Neuronal stem cell (in vitro differentiated cells): ENCODE measurements at regions not wholly inside any gene's neighbourhood (a gene's known extent, or its start where the extent isn't known, plus 50 kb on each side); places are given as distances from the start of the nearest gene placed in this dataset.

Experiments used
- DNase-seq: peaks from one replicate; pipeline ENCODE4 v3.0.0-alpha.2; 2013; ENCODE audit warnings: low spot score
- H2AFZ ChIP-seq: one replicate; pipeline ENCODE4 v1.6.1; 2013; ENCODE audit warnings: mild to moderate bottlenecking, low read length, inconsistent platforms
- H2AK5ac ChIP-seq: 2 replicates; pipeline ENCODE4 v1.6.1; 2013; ENCODE audit warnings: low read depth, mild to moderate bottlenecking, inconsistent platforms, low read length, moderate library complexity, mixed read lengths
- H2BK120ac ChIP-seq: 2 replicates; pipeline ENCODE4 v1.6.1; 2013; ENCODE audit warnings: low read depth, mild to moderate bottlenecking, inconsistent platforms, low read length, moderate library complexity, mixed read lengths
- H2BK12ac ChIP-seq: one replicate; pipeline ENCODE4 v1.6.1; 2013; ENCODE audit warnings: low read length, inconsistent platforms
- H2BK15ac ChIP-seq: 2 replicates; pipeline ENCODE4 v1.6.1; 2013; ENCODE audit warnings: mild to moderate bottlenecking, low read length, inconsistent platforms, mixed read lengths
- H2BK5ac ChIP-seq: one replicate; pipeline ENCODE4 v1.6.1; 2013; ENCODE audit warnings: inconsistent platforms, mild to moderate bottlenecking, low read length, moderate library complexity
- H3K14ac ChIP-seq: one replicate; pipeline ENCODE4 v1.6.1; 2013; ENCODE audit warnings: low read length, inconsistent platforms
- H3K18ac ChIP-seq: 2 replicates; pipeline ENCODE4 v1.6.1; 2013; ENCODE audit warnings: low read length, inconsistent platforms
- H3K23ac ChIP-seq: 2 replicates; pipeline ENCODE4 v1.6.1; 2013; ENCODE audit warnings: low read depth, mild to moderate bottlenecking, mixed read lengths, low read length, inconsistent platforms; ENCODE audit not compliant: poor library complexity
- H3K27ac ChIP-seq: replicated peaks from 3 replicates; pipeline ENCODE4 v1.5.1; 2013; ENCODE audit warnings: low read length, inconsistent platforms
- H3K27me3 ChIP-seq, 3 experiments: 2 replicates each; pipeline ENCODE4 v1.6.1; 2013; ENCODE audit warnings: low read length in 3 of 3, mild to moderate bottlenecking in 2 of 3, inconsistent platforms in 1 of 3, low read depth in 1 of 3, mixed read lengths in 1 of 3, moderate library complexity in 1 of 3; ENCODE audit not compliant: control insufficient read depth in 3 of 3, insufficient read depth in 3 of 3
- H3K36me3 ChIP-seq, 2 donors: replicated peaks in 1 of 2; 2 replicates each; pipeline ENCODE4 v1.6.1; 2013; ENCODE audit warnings: low read length in 2 of 2; ENCODE audit not compliant: control insufficient read depth in 2 of 2, insufficient read depth in 2 of 2
- H3K4ac ChIP-seq: 2 replicates; pipeline ENCODE4 v1.6.1; 2013; ENCODE audit warnings: inconsistent platforms, mild to moderate bottlenecking, low read length, moderate library complexity
- H3K4me1 ChIP-seq, 2 donors: 1 replicate in 1 of 2; 2 replicates in 1 of 2; pipeline ENCODE4 v1.6.1; 2013; ENCODE audit warnings: low read length in 2 of 2, low read depth in 1 of 2; ENCODE audit not compliant: control insufficient read depth in 2 of 2, insufficient read depth in 1 of 2
- H3K4me2 ChIP-seq: one replicate; pipeline ENCODE4 v1.6.1; 2013; ENCODE audit warnings: mild to moderate bottlenecking, low read length, inconsistent platforms; ENCODE audit not compliant: insufficient read depth, poor library complexity, severe bottlenecking
- H3K4me3 ChIP-seq, 2 donors: 2 replicates each; pipeline ENCODE4 v1.5.1; 2013; ENCODE audit warnings: low read length in 2 of 2, mild to moderate bottlenecking in 2 of 2, inconsistent platforms in 1 of 2, moderate library complexity in 1 of 2
- H3K79me1 ChIP-seq: one replicate; pipeline ENCODE4 v1.6.1; 2013; ENCODE audit warnings: low read depth, mild to moderate bottlenecking, inconsistent platforms, low read length, moderate library complexity
- H3K9ac ChIP-seq: one replicate; pipeline ENCODE4 v1.6.1; 2013; ENCODE audit warnings: mild to moderate bottlenecking, low read depth, low read length, inconsistent platforms; ENCODE audit not compliant: poor library complexity
- H3K9me3 ChIP-seq, 2 donors: replicated peaks in 1 of 2; 2 replicates each; pipeline versions ENCODE3 to v1.6.1; 2013; ENCODE audit warnings: low read length in 2 of 2, mild to moderate bottlenecking in 2 of 2, inconsistent platforms in 1 of 2, low read depth in 1 of 2, mixed read lengths in 1 of 2, moderate library complexity in 1 of 2; ENCODE audit not compliant: control insufficient read depth in 2 of 2, insufficient read depth in 1 of 2
- H4K8ac ChIP-seq: one replicate; pipeline ENCODE4 v1.6.1; 2013; ENCODE audit warnings: low read depth, mild to moderate bottlenecking, inconsistent platforms, low read length, moderate library complexity
- H4K91ac ChIP-seq: one replicate; pipeline ENCODE4 v1.6.1; 2013; ENCODE audit warnings: low read length, low read depth, mild to moderate bottlenecking, inconsistent platforms; ENCODE audit not compliant: poor library complexity
- WGBS, 2 donors: extraction: QIAGEN DNeasy Blood & Tissue Kit; methylation state at CpG; one replicate each; pipeline ENCODE4 v1.1.7; 2013; ENCODE audit warnings: missing lambda C conversion rate in 2 of 2, mixed read lengths in 1 of 2; ENCODE audit not compliant: insufficient read length in 2 of 2, insufficient replicate concordance in 1 of 2; ENCODE audit errors: extremely low coverage in 2 of 2; 5-methylcytosine and 5-hydroxymethylcytosine counted together

- Histone ChIP-seq H3K4me1 (peaks cover 0 to 2% of the 10 kb centered on the region in 2 donors), H3K4me3 (no peak overlapping the region), H2BK5ac (no peak overlapping the region), H2BK15ac (no peak overlapping the region), H3K79me1 (no peaks in the 10 kb centered on the region), H2AFZ (no peak overlapping the region), H3K9me3 (no peaks in the 10 kb centered on the region), H4K91ac (no peak overlapping the region), H3K9ac (no peak overlapping the region), H3K23ac (no peak overlapping the region), H2BK120ac (no peak overlapping the region), H4K8ac (no peak overlapping the region), H3K36me3 (no peaks in the 10 kb centered on the region), H3K27ac (no peak overlapping the region), H3K4me2 (no peak overlapping the region), H3K14ac (no peak overlapping the region), H2BK12ac (no peak overlapping the region), H3K4ac (no peak overlapping the region), H3K18ac (no peak overlapping the region), H3K27me3 (peaks cover 0 to 5% (median 0%) of the 10 kb centered on the region in 3 experiments), H2AK5ac (no peak overlapping the region)
- WGBS, 2 donors, result no CpG with 5 or more reads among the region's 2 CpGs
- DNase-seq, result no peak
Measured at GRCh38 chr20:58116505-58116904, 111.9 kb downstream of the ANKRD60 start.

- Histone ChIP-seq H3K27ac (no peak overlapping the region), H4K91ac (no peak overlapping the region), H2BK5ac (no peak overlapping the region), H3K36me3 (no peaks in the 10 kb centered on the region), H2AK5ac (no peak overlapping the region), H3K4me1 (peaks cover 0 to 2% of the 10 kb centered on the region in 2 donors), H3K4me2 (no peak overlapping the region), H3K18ac (no peak overlapping the region), H3K9ac (no peak overlapping the region), H2BK120ac (no peak overlapping the region), H3K4me3 (no peak overlapping the region), H3K4ac (no peak overlapping the region), H3K79me1 (no peaks in the 10 kb centered on the region), H3K9me3 (no peaks in the 10 kb centered on the region), H2BK15ac (no peak overlapping the region), H3K27me3 (peaks cover 0 to 7% (median 0%) of the 10 kb centered on the region in 3 experiments), H2BK12ac (no peak overlapping the region), H3K14ac (no peak overlapping the region), H3K23ac (no peak overlapping the region), H2AFZ (no peak overlapping the region), H4K8ac (no peak overlapping the region)
- no CpG with 5 or more reads among the region's 10 CpGs for WGBS, 2 donors
- DNase-seq, result no peak
Measured at GRCh38 chr20:58113716-58114115, 114.7 kb downstream of the ANKRD60 start.

- H3K4me2 ChIP-seq, result no peak overlapping the region
- no peak overlapping the region for H3K27ac ChIP-seq
- H3K4ac ChIP-seq, result no peak overlapping the region
- H3K23ac ChIP-seq, result no peak overlapping the region
- no peak overlapping the region for H3K9ac ChIP-seq
- no peak overlapping the region for H4K91ac ChIP-seq
- H3K14ac ChIP-seq, result no peak overlapping the region
- H3K4me3 ChIP-seq, result no peak overlapping the region
- no peak for DNase-seq
- no peak overlapping the region for H2AK5ac ChIP-seq
- no CpG with 5 or more reads among the region's 7 CpGs for WGBS, 2 donors
- H2AFZ ChIP-seq, result no peak overlapping the region
- H3K9me3 ChIP-seq, result no peaks in the 10 kb centered on the region
- no peak overlapping the region for H3K18ac ChIP-seq
- H3K36me3 ChIP-seq, result no peaks in the 10 kb centered on the region
- no peak overlapping the region for H2BK12ac ChIP-seq
- no peak overlapping the region for H2BK5ac ChIP-seq
- no peak overlapping the region for H2BK15ac ChIP-seq
- H3K4me1 ChIP-seq, result peaks cover 0 to 2% of the 10 kb centered on the region in 2 donors
- peaks cover 0 to 7% (median 0%) of the 10 kb centered on the region in 3 experiments for H3K27me3 ChIP-seq
- H3K79me1 ChIP-seq, result no peaks in the 10 kb centered on the region
- no peak overlapping the region for H4K8ac ChIP-seq
- no peak overlapping the region for H2BK120ac ChIP-seq
Measured at GRCh38 chr20:58112017-58112781, 116.3 kb downstream of the ANKRD60 start.

DNA sequence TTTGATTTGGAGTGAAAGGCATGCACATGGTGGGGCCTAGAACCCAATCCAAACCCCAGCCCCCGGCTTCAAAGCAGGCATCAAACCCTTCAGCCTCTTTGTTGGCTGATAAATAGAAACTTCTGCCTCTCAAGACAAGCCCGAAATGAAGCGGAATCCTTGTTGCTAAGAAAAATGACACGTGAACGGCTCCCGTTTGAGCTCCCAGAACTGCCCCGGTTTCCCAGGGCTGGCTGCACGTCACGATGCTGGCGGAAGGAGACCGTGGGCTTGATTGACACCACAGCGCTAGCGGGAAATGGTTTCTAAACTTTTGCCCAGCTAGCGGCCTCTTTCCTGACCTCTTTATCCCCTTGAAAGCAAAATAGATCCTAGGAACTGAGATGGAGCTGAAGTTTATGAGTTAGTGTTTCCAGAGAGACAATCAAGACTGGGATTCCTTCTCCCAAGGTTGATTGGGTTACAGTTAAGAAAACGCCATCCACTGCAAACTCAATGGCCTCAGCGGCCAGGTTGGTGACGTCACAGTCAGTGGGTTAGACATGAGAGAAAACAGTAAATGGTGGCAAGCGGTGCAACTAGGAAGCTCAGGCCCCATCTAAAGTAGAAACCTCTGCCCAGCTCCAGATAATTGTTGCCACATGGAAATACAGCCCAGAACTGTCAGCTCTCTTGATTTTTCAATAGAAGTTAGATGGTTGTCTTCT, 117.0 kb downstream of the ANKRD60 start:
- Histone ChIP-seq H2BK15ac (no peak overlapping the region), H2BK5ac (no peak overlapping the region), H3K27me3 (peaks cover 0 to 7% (median 0%) of the 10 kb centered on the region in 3 experiments), H3K4ac (no peak overlapping the region), H3K36me3 (no peaks in the 10 kb centered on the region), H3K23ac (no peak overlapping the region), H4K8ac (no peak overlapping the region), H4K91ac (no peak overlapping the region), H3K4me2 (no peak overlapping the region), H3K18ac (no peak overlapping the region), H2BK12ac (no peak overlapping the region), H3K14ac (no peak overlapping the region), H3K4me1 (peaks cover 0 to 2% of the 10 kb centered on the region in 2 donors), H3K9me3 (no peaks in the 10 kb centered on the region), H3K4me3 (no peak overlapping the region), H2AK5ac (no peak overlapping the region), H2AFZ (no peak overlapping the region), H3K9ac (no peak overlapping the region), H3K27ac (no peak overlapping the region), H2BK120ac (no peak overlapping the region), H3K79me1 (no peaks in the 10 kb centered on the region)
- no peak for DNase-seq
- no CpG with 5 or more reads among the region's 18 CpGs for WGBS, 2 donors
